ENCODE measurements at regions not wholly inside any gene's neighbourhood (a gene's known extent, or its start where the extent isn't known, plus 50 kb on each side); places are given as distances from the start of the nearest gene placed in this dataset.

DNA sequence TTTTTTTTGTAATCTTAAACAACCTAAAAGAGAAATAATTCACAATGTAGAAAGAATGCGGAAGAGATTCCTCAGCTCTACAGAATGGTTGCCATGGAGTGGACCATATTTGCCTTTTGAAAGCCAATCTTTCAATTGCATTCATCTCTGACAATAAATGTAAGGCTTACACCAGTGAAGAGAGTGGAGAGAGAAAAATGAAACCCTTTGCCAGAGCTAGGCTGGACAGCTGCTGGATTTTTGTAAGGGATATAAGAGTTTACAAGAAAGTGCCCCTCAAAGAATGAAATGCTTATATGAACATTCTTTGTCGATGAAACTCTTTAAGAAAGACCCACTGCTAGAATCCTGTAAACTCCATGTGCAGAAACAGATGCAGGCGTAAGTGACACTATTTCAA is 66.0 kb upstream of the FAT1 start:
- TF ChIP-seq POLR2AphosphoS5 (IDR thresholded peaks at IDR 0.05; ENCODE audit: low read depth, low read length): no peak
- TF ChIP-seq, protein P1, sequence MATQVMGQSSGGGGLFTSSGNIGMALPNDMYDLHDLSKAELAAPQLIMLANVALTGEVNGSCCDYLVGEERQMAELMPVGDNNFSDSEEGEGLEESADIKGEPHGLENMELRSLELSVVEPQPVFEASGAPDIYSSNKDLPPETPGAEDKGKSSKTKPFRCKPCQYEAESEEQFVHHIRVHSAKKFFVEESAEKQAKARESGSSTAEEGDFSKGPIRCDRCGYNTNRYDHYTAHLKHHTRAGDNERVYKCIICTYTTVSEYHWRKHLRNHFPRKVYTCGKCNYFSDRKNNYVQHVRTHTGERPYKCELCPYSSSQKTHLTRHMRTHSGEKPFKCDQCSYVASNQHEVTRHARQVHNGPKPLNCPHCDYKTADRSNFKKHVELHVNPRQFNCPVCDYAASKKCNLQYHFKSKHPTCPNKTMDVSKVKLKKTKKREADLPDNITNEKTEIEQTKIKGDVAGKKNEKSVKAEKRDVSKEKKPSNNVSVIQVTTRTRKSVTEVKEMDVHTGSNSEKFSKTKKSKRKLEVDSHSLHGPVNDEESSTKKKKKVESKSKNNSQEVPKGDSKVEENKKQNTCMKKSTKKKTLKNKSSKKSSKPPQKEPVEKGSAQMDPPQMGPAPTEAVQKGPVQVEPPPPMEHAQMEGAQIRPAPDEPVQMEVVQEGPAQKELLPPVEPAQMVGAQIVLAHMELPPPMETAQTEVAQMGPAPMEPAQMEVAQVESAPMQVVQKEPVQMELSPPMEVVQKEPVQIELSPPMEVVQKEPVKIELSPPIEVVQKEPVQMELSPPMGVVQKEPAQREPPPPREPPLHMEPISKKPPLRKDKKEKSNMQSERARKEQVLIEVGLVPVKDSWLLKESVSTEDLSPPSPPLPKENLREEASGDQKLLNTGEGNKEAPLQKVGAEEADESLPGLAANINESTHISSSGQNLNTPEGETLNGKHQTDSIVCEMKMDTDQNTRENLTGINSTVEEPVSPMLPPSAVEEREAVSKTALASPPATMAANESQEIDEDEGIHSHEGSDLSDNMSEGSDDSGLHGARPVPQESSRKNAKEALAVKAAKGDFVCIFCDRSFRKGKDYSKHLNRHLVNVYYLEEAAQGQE (IDR thresholded peaks at IDR 0.05; ENCODE audit: insufficient read depth in 1 of 2, low read depth in 2 of 2, low read length in 2 of 2): no peak
